Stomach (tissue), 4 donors: ENCODE measurements at regions not wholly inside any gene's neighbourhood (a gene's known extent, or its start where the extent isn't known, plus 50 kb on each side); places are given as distances from the start of the nearest gene placed in this dataset.

Experiments
- CTCF ChIP-seq, 7 experiments: fragments of 450-650 bp in 4 of 7; fragments of 200-600 bp in 3 of 7; sonication (generic) in 3 of 7; IDR thresholded peaks; one replicate each; pipeline ENCODE4 v1.5.1; 2016 to 2019; ENCODE audit warnings: antibody characterized with exemption in 7 of 7, control low read depth in 2 of 7, mild to moderate bottlenecking in 1 of 7
- POLR2A ChIP-seq, 4 donors: fragments of 450-650 bp; IDR thresholded peaks; one replicate each; pipeline ENCODE4 v1.6.1; 2016; ENCODE audit warnings: antibody characterized with exemption in 4 of 4, control low read depth in 2 of 4, mild to moderate bottlenecking in 1 of 4, moderate library complexity in 1 of 4
- POLR2AphosphoS5 ChIP-seq, 3 donors: sonication (generic); formaldehyde crosslinking; IDR thresholded peaks; one replicate each; pipeline ENCODE4 v1.6.1; 2016; ENCODE audit warnings: antibody characterized with exemption in 3 of 3

- TF ChIP-seq CTCF (IDR thresholded peaks at IDR 0.05): no peak
- no peak for TF ChIP-seq POLR2AphosphoS5 (IDR thresholded peaks at IDR 0.05)
- no peak for TF ChIP-seq POLR2A (IDR thresholded peaks at IDR 0.05)
Observed at GRCh38 chr11:25776238-25776637, 555.7 kb upstream of the ANO3 start.
